GM12865 (cell line): ENCODE measurements at regions not wholly inside any gene's neighbourhood (a gene's known extent, or its start where the extent isn't known, plus 50 kb on each side); places are given as distances from the start of the nearest gene placed in this dataset.

Experiments used
- DNase-seq: peaks from one replicate; pipeline ENCODE4 v3.0.0; 2010; ENCODE audit warnings: low read depth
- H3K4me3 ChIP-seq: 2 replicates; pipeline ENCODE4 v1.5.1; 2011; ENCODE audit warnings: mild to moderate bottlenecking, low read depth, low read length, control low read depth
- TF ChIP-seq, protein P1 (sequence below): IDR thresholded peaks from 2 replicates; pipeline ENCODE4 v1.5.1; 2011; ENCODE audit warnings: low read length, control low read depth, low read depth, inconsistent platforms; ENCODE audit not compliant: insufficient read depth; ENCODE audit errors: missing control alignments

DNA sequence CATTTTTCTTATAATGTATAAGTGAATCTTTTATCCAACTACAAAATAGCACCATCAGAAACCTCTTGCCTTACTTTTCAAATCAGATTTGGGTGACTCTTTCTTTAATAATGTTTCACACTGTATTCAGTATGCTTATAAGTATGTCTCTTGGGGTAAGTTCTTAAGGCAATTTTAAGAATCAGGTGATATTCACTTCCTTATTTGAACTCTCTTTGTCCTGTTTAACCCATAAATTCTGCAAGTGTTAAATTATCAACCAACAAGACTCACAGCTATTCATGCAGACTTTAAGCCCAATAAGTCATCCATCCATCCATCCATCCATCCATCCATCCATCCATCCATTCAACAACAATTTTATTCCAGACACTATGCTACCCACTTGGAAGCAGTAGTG lies 142.7 kb upstream of the FBXL17 start:
- TF ChIP-seq, protein P1, sequence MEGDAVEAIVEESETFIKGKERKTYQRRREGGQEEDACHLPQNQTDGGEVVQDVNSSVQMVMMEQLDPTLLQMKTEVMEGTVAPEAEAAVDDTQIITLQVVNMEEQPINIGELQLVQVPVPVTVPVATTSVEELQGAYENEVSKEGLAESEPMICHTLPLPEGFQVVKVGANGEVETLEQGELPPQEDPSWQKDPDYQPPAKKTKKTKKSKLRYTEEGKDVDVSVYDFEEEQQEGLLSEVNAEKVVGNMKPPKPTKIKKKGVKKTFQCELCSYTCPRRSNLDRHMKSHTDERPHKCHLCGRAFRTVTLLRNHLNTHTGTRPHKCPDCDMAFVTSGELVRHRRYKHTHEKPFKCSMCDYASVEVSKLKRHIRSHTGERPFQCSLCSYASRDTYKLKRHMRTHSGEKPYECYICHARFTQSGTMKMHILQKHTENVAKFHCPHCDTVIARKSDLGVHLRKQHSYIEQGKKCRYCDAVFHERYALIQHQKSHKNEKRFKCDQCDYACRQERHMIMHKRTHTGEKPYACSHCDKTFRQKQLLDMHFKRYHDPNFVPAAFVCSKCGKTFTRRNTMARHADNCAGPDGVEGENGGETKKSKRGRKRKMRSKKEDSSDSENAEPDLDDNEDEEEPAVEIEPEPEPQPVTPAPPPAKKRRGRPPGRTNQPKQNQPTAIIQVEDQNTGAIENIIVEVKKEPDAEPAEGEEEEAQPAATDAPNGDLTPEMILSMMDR, result no peak
- no peak for DNase-seq
- no peak overlapping the region; the same call in 1 of the 2 replicates for H3K4me3 ChIP-seq

DNA sequence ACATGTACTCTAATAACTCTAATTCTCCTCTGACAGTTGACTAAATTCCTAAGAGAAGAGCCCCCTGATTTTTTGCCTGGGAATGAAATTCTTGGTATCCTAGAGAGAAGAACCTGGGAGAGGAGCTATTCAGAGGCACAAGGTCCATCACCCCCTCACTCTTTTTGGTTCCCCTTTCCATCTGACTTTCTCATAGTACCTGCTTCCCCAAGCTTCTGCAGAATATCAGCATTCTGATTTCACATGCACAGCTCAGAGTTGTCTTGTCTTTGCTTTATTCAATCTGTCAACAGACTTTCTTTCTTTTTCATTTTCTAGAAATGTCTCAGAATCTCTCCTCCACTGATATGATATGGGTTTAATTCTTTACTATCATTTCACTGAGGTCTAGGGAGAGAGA lies 141.5 kb upstream of the FBXL17 start:
- TF ChIP-seq, protein P1, result no peak
- peak; percentile 68 for DNase-seq
- H3K4me3 ChIP-seq, result peak overlapping the region; percentile 17

DNA sequence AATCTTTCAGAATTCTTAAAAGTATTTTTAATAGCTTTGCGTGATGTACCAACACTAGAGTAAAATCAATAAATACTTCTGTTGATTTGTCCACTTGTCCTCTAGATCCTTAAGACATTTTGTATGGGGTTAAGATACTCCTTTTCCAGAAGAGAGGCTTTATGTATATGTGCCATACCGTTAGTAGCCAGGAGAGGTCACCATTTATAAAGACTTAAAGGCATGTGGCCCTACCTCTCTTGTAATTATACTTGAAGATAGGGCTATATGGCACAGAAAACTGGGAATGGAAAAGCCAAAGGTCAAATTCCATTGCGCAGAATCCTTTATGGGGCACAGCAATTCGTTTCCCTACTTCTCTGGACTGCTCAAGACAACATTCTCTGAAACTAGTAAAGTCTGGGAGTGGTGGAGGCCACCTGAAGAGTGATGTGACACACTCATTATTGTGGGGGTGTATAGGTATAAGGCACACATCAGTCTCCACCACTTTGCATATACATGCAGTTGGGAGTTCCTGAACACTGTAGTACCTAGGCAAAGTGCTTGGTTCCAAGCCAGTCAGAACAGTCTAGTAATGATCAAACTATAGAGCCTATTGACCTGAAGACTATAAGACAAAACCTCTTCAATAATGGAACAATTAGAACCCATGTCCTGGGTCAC lies 140.1 kb upstream of the FBXL17 start:
- H3K4me3 ChIP-seq, result peak overlapping the region; percentile 37
- peak; percentile 85 for DNase-seq
- TF ChIP-seq, protein P1, result peak; percentile 59

DNA sequence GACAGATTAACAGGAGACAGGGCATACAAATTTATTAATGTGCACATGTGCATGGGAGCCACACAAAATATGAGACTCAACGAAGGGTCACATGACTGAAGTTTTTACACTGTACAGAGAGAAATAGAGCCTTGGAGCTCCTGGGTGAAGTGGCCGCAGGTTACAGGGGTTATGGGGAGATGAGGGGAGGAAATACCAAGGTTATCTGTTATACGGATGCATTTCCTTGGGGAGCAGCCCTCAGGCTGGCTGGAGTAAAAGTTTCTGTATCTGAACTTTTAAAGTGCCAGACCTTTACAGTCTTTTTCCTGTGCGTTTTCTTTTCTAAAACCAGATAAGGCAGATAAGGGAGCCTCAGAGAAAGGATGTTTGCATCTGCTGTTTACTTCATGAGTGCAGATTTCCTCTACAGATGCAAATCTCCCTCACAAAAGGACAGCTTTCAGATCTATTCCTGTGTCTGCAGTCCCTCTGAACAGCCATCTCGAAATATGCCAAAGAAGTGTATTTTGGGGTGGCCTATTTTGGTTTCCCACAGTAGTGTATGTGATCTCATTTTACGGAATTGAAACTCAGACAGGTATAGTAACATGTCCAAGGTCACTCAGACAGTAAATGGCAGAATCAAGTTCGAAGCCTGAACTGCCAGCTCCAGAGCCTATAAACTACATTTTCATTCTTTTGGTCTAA lies 139.3 kb upstream of the FBXL17 start:
- peak; percentile 95 for DNase-seq
- peak overlapping the region; percentile 37 for H3K4me3 ChIP-seq
- TF ChIP-seq, protein P1, result no peak

DNA sequence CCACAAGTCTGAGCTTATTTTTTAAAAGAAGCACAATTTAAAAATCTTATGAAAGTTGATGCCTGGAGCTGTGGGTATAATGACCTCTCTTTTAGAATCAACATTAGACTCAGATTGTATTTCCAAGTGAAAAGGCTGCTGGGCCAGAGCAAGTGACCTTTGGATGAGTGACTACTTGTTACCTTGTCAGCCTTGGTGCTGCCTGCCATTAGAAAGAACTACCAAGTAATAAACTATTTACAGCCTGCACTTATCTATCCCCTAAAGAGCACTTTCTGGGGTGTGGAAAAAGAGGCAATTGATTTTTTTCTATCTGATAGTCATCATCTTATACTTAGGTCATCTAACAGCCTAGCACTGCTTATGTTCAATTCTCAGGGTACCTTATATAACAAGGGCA lies 134.9 kb upstream of the FBXL17 start:
- no peak for DNase-seq
- TF ChIP-seq, protein P1, result no peak
- no peak overlapping the region for H3K4me3 ChIP-seq

DNA sequence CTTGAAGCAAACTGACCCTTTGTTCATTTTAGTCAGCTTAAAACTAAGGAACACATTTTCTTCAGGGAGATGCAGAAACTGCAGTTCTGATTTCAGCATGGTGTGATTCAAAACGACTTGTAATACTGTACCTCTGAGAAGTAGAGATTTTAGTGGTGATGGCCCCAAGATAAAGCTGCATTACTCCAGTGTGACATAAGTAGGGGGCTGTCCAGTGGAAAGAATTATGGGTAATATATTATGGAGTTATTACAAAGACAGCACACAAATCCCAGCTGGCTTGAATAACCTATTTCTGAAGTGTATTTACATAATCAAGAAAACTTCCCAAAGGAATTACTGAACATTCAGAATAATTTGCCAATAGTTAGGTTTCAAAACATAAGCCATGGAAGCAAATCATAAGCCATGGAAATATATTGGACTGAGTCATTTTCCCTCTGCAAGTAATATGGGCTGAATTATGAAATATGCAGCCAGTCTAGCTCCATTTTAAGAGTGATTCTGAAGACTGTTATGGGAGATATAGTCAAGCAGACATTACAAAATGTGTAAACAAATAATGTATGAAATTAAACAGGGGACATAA lies 133.7 kb upstream of the FBXL17 start:
- no peak overlapping the region for H3K4me3 ChIP-seq
- TF ChIP-seq, protein P1, result no peak
- no peak for DNase-seq
